ENCODE measurements at regions not wholly inside any gene's neighbourhood (a gene's known extent, or its start where the extent isn't known, plus 50 kb on each side); places are given as distances from the start of the nearest gene placed in this dataset.

GRCh38 chr14:80426683-80427082 is 215.4 kb upstream of the DIO2 start:
- TF ChIP-seq SPI1 (IDR thresholded peaks at IDR 0.05; ENCODE audit: borderline replicate concordance, low read depth) (no peak), GABPA (IDR thresholded peaks at IDR 0.05; ENCODE audit: low read depth) (no peak), POLR2AphosphoS5 (IDR thresholded peaks at IDR 0.05; ENCODE audit: low read depth) (no peak)
- TF ChIP-seq, protein P1, sequence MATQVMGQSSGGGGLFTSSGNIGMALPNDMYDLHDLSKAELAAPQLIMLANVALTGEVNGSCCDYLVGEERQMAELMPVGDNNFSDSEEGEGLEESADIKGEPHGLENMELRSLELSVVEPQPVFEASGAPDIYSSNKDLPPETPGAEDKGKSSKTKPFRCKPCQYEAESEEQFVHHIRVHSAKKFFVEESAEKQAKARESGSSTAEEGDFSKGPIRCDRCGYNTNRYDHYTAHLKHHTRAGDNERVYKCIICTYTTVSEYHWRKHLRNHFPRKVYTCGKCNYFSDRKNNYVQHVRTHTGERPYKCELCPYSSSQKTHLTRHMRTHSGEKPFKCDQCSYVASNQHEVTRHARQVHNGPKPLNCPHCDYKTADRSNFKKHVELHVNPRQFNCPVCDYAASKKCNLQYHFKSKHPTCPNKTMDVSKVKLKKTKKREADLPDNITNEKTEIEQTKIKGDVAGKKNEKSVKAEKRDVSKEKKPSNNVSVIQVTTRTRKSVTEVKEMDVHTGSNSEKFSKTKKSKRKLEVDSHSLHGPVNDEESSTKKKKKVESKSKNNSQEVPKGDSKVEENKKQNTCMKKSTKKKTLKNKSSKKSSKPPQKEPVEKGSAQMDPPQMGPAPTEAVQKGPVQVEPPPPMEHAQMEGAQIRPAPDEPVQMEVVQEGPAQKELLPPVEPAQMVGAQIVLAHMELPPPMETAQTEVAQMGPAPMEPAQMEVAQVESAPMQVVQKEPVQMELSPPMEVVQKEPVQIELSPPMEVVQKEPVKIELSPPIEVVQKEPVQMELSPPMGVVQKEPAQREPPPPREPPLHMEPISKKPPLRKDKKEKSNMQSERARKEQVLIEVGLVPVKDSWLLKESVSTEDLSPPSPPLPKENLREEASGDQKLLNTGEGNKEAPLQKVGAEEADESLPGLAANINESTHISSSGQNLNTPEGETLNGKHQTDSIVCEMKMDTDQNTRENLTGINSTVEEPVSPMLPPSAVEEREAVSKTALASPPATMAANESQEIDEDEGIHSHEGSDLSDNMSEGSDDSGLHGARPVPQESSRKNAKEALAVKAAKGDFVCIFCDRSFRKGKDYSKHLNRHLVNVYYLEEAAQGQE (IDR thresholded peaks at IDR 0.05; ENCODE audit: insufficient replicate concordance, low read depth), result no peak
- TF ChIP-seq, protein P2, sequence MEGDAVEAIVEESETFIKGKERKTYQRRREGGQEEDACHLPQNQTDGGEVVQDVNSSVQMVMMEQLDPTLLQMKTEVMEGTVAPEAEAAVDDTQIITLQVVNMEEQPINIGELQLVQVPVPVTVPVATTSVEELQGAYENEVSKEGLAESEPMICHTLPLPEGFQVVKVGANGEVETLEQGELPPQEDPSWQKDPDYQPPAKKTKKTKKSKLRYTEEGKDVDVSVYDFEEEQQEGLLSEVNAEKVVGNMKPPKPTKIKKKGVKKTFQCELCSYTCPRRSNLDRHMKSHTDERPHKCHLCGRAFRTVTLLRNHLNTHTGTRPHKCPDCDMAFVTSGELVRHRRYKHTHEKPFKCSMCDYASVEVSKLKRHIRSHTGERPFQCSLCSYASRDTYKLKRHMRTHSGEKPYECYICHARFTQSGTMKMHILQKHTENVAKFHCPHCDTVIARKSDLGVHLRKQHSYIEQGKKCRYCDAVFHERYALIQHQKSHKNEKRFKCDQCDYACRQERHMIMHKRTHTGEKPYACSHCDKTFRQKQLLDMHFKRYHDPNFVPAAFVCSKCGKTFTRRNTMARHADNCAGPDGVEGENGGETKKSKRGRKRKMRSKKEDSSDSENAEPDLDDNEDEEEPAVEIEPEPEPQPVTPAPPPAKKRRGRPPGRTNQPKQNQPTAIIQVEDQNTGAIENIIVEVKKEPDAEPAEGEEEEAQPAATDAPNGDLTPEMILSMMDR (IDR thresholded peaks at IDR 0.05; ENCODE audit: insufficient read depth, low read length), result no peak
- H3K27ac ChIP-seq (replicated peaks), result no peak overlapping the region
- H3K4me3 ChIP-seq (replicated peaks; ENCODE audit: insufficient read depth, low read length), result no peak overlapping the region
- H3K27me3 ChIP-seq (ENCODE audit: insufficient read depth, poor library complexity, severe bottlenecking), result no peaks in the 10 kb centered on the region
- DNase-seq (ENCODE audit: low read depth in 1 of 2, low spot score in 1 of 2), result no peak

DNA sequence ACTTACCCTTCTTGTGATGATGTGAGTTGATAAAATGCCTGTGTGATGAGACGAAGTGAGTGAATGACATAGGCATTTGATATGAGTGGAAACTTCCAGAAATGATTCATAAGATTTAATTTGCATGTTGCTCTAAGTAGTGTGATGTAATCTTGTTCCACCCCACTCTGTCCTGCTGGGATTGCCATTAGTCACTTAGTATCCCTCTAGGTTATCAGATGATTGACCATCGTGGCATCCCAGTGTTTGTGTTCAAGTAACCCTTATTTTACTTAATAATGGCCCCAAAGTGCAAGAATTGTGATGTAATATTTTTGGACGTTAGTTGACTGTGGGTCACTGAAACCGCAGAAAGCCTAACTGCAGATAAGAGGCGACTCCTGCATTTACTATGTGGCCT is 214.4 kb upstream of the DIO2 start:
- Histone ChIP-seq H3K4me3 (replicated peaks; ENCODE audit: insufficient read depth, low read length) (no peak overlapping the region), H3K27ac (replicated peaks) (no peak overlapping the region), H3K27me3 (ENCODE audit: insufficient read depth, poor library complexity, severe bottlenecking) (no peaks in the 10 kb centered on the region)
- DNase-seq (ENCODE audit: low read depth in 1 of 2, low spot score in 1 of 2), result no peak
- TF ChIP-seq, protein P2 (IDR thresholded peaks at IDR 0.05; ENCODE audit: insufficient read depth, low read length), result no peak
- no peak for TF ChIP-seq POLR2AphosphoS5 (IDR thresholded peaks at IDR 0.05; ENCODE audit: low read depth)

DNA sequence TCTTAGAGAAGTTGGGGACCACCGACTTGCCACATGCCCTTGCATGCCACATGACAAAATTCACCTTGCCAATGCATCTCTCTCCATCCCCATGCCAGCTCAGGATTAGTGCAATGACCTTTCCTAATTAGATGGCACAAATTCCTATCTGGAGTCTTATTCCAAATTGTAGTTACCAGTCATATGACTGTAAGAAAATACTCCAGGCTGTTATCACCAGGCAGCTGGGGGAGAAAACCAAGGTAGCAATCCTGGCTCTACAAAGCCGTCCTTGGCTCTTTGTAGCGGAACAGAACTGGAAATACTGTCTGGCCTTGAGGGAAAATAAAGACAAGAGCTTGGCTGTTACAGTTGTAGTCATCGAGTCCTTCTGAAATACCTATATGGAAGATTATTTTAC is 208.5 kb upstream of the DIO2 start:
- no peaks in the 10 kb centered on the region for H3K27me3 ChIP-seq (ENCODE audit: insufficient read depth, poor library complexity, severe bottlenecking)

More for the DNA sequence above, 208.5 kb upstream of the DIO2 start:
- no peak overlapping the region for H3K4me3 ChIP-seq (replicated peaks; ENCODE audit: insufficient read depth, low read length)
- TF ChIP-seq POLR2AphosphoS5 (IDR thresholded peaks at IDR 0.05; ENCODE audit: low read depth) (no peak), GABPA (IDR thresholded peaks at IDR 0.05; ENCODE audit: low read depth) (no peak), SPI1 (IDR thresholded peaks at IDR 0.05; ENCODE audit: borderline replicate concordance, low read depth) (no peak)
- TF ChIP-seq, protein P2 (IDR thresholded peaks at IDR 0.05; ENCODE audit: insufficient read depth, low read length), result no peak
- TF ChIP-seq, protein P1 (IDR thresholded peaks at IDR 0.05; ENCODE audit: insufficient replicate concordance, low read depth), result no peak
- DNase-seq (ENCODE audit: low read depth in 1 of 2, low spot score in 1 of 2), result no peak
- no peak overlapping the region for H3K27ac ChIP-seq (replicated peaks)

All from HL-60 (cell line).